ENCODE measurements at regions not wholly inside any gene's neighbourhood (a gene's known extent, or its start where the extent isn't known, plus 50 kb on each side); places are given as distances from the start of the nearest gene placed in this dataset.

GRCh38 chr10:60652628-60653027 lies 125.7 kb upstream of the CDK1 start:
- WGBS, 2 donors = 89 to 92% methylated on average over 6 of the region's 6 CpGs
- no peaks in the 10 kb centered on the region for H3K9me3 ChIP-seq
- no peaks in the 10 kb centered on the region for H3K36me3 ChIP-seq (ENCODE audit: low read depth, missing control alignments)
- no peaks in the 10 kb centered on the region for H3K4me1 ChIP-seq
- TF ChIP-seq CTCF (IDR thresholded peaks at IDR 0.05) = no peak
- no peak for TF ChIP-seq POLR2A (IDR thresholded peaks at IDR 0.05)
- no peak overlapping the region for H3K27ac ChIP-seq
- intact Hi-C loops (cut with DNase I; ENCODE audit: low total_unique reads) = no loop called here
- no peak for DNase-seq
- no peak overlapping the region for H3K4me3 ChIP-seq
- no peaks in the 10 kb centered on the region for H3K27me3 ChIP-seq

- intact Hi-C loops (cut with DNase I; ENCODE audit: low total_unique reads) = no loop called here
Measured at GRCh38 chr10:60650378-60650800, 127.9 kb upstream of the CDK1 start.

GRCh38 chr10:60649485-60650377 lies 128.5 kb upstream of the CDK1 start:
- Histone ChIP-seq H3K9me3 (no peaks in the 10 kb centered on the region), H3K4me1 (peaks cover 9% of the 10 kb centered on the region), H3K4me3 (no peak overlapping the region), H3K27me3 (no peaks in the 10 kb centered on the region), H3K36me3 (ENCODE audit: low read depth, missing control alignments) (no peaks in the 10 kb centered on the region), H3K27ac (no peak overlapping the region)
- intact Hi-C loops (cut with DNase I; ENCODE audit: low total_unique reads) = loop anchor here (10.0 kb wide), 1 partner anchor 205 kb away; no protein-coding TSS in a partner anchor
- TF ChIP-seq CTCF (IDR thresholded peaks at IDR 0.05) (no peak), POLR2A (IDR thresholded peaks at IDR 0.05) (no peak)
- no peak for DNase-seq
- WGBS, 2 donors = 45 to 57% methylated on average over 4 of the region's 4 CpGs

More at GRCh38 chr10:60650378-60650800, 127.9 kb upstream of the CDK1 start:
- Histone ChIP-seq H3K9me3 (no peaks in the 10 kb centered on the region), H3K36me3 (ENCODE audit: low read depth, missing control alignments) (no peaks in the 10 kb centered on the region), H3K27me3 (no peaks in the 10 kb centered on the region), H3K4me3 (no peak overlapping the region), H3K4me1 (peaks cover 9% of the 10 kb centered on the region), H3K27ac (no peak overlapping the region)
- TF ChIP-seq CTCF (IDR thresholded peaks at IDR 0.05) = no peak
- TF ChIP-seq POLR2A (IDR thresholded peaks at IDR 0.05) = no peak
- no peak for DNase-seq

GRCh38 chr10:60648761-60649160 lies 129.5 kb upstream of the CDK1 start:
- H3K4me3 ChIP-seq = no peak overlapping the region
- TF ChIP-seq POLR2A (IDR thresholded peaks at IDR 0.05) = no peak
- no peak for TF ChIP-seq CTCF (IDR thresholded peaks at IDR 0.05)
- no peak overlapping the region for H3K27ac ChIP-seq
- intact Hi-C loops (cut with DNase I; ENCODE audit: low total_unique reads) = loop anchor here (10.0 kb wide), 1 partner anchor 204 kb away; no protein-coding TSS in a partner anchor
- H3K36me3 ChIP-seq (ENCODE audit: low read depth, missing control alignments) = no peaks in the 10 kb centered on the region
- no peaks in the 10 kb centered on the region for H3K9me3 ChIP-seq
- peaks cover 9% of the 10 kb centered on the region for H3K4me1 ChIP-seq
- H3K27me3 ChIP-seq = no peaks in the 10 kb centered on the region
- no peak for DNase-seq
- 33 to 53% methylated on average over 2 of the region's 2 CpGs for WGBS, 2 donors
